HK-2 (cell line): ENCODE measurements at regions not wholly inside any gene's neighbourhood (a gene's known extent, or its start where the extent isn't known, plus 50 kb on each side); places are given as distances from the start of the nearest gene placed in this dataset.

ENCODE experiments used
- DNase-seq: peaks from one replicate; pipeline ENCODE4 v3.0.0-alpha.2; 2018; ENCODE audit not compliant: unreplicated experiment

DNA sequence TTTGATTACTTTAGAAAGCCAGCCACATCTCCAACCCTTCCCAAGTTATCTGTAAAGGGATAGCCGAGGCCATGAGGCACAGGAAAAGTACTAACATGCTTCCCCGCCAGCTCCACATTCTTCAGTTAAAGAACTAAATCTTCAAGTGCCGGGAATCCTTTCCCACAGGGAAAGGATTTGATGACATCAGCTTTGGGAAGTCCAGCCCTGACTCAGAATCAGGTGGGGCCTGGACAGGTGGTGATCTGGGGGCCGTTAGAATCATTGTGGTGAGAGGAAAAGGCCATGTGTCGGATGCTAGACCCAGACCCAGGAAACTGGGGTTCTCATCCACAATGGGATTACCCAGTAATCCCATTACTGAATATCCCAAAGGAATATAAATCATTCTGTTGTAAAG, 580.0 kb downstream of the QKI start:
- no peak for DNase-seq

DNA sequence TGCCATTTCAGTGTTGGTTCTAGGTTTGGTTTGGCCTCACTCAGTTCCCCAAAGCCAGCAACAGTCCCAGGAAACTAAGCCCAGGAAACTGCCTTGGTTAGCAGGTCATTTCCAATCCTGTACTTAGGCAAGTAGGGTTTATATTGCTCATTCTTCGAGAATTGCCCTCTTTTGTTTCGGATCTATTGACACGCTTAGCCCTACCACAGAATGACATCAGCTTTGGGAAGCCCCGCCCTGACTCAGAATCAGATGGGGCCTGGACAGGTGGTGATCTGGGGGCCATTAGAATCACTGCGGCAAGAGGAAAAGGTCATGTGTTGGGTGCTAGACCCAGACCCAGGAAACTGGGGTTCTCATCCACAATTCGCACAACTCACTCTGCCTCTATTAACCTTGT, 578.2 kb downstream of the QKI start:
- no peak for DNase-seq

DNA sequence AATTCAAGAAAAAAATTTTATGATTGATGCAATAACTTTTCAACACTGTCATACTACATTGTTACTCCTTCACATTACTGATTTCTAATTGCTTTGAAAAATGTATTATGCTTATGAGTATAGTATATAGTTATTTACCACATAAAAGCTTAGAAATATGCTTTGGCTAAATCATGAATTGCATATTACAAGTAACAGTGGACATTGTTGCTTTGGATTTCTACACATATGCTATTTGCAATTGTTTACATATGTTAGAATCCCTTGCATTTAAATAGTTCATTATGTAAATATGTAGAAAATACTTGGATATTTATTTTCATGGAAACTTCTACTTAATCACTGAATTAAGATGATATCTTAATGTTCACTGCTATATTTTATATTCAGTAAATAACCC, 577.5 kb downstream of the QKI start:
- no peak for DNase-seq

DNA sequence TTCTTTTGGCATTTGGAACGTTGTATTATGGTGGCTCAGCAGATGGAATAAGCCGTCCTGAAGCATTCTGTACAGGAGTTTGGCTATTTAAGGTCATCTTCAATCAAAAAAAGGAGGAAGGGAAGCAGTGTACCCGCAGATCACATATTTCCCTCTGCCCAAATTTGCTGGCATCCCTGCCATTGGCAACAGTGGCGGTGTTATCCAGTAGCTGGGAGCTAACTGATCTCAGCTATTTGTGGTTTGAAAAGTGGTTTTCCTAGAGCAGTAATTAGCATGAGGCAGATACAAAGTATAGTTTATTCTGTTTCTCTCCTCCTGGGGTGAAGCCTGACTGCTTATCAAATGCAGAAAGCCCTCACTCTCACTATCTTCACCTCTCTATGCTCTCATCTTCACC, 576.8 kb downstream of the QKI start:
- no peak for DNase-seq

DNA sequence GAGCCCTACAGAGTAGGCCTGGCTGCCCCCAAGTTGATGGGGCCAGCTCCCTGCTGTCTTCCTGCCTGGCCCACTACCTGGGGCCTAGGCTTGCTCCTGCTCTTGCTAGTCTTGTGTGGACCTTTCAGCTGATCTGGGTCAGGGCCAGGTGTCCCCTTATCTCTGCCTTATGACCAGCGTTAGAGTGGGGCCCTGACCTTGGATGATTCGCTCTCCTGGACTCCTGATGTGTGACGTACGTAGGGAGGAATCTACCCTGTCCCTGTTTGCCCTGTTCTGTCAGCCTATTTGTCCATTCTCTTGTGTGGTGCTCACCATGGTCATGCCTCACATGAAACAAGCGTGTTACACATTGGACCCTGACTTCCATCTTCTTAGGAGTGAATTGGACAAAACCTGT, 571.8 kb downstream of the QKI start:
- peak; percentile 11 for DNase-seq

DNA sequence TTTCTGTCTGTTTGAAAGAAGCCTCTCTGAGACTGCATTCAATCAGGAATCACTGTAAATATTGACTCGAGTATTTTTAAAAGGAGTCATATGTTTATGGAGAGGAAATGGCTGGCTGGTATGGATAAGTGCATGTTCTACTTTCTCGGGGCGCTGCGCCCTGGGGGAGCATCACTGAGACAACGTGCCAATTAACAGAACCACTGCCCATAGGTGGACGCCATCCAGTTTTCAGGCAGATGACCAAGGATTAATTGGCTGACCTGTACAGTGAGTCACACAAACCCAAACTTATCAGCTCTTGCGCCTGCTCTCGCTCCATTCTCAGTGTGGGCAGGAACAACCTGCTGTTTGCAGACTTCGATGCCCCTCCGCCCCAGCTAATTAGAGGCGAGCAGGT, 571.2 kb downstream of the QKI start:
- DNase-seq = no peak

DNA sequence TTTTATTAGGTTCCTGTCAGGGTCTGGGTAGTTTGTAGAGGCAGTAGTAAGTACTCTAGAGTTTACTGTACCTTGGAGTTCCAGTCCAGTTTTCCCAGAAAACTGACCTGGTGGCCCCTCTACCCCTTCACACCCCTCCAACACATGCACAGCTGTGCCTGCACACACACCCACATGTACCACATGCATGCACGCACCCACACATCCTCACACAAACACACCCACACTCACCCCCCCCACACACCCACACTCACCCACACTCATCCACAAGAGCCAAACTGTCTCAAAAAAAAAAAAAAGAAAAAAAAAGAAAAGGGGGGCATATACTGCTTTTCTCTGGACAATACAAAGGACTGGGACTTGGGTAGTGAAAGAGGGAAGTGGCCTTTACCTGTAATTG, 570.5 kb downstream of the QKI start:
- no peak for DNase-seq

DNA sequence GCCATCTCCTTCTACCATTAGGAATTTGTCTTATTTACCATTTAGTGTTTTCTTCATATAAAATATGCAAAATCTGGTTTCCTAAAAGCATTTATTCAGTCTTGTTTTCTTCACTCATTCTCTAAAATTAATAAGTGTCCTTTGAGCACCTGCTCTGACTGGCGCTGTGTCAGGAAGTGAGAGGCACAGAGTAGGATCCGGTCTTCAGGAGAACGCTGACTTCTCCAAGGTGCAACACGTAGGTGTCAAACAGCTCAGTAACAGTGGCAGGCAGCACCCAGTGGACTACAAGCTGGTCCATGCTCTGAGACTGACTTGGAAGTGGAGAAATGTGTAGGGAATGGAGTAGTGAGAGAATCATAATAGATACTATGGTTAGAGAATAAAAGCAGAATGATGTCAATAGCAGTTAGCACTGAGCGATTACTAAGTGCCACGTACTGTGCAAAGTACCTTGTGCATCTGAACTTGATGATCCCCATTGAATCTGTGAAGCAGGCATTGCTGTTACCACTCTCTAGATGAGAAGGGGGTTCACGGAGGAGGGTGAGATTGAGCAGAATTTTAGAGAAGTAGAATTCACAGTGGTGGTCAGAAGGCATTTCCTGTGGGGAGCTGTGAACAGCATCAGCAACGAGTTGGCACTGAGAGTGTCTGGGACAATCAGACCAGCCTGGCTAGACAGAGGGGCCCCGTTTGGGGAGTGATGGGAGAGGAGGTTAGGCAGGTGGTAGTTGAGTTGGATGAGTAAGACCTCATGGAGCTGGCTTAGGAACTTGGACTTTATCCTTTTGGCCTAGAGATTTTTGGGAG, 569.8 kb downstream of the QKI start:
- DNase-seq = no peak

DNA sequence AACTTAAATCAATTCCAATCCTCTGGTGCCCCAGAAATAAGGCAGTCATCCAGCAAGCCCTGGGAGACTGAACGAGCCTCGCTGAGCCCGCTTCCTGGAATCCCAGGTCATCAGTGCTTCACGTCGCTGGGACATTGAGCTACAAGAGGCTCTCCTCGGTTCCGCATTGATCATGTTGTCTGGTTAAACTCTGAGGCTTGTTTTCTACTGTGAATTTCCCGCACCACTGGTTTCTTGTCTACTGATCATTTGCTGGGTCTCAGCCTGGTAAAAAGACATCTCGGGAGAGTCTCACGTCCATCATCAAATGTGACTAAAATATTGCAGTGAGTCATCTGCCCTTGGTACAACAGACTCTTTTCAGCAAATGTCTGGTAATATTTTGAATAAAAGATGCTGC, 569.2 kb downstream of the QKI start:
- DNase-seq = no peak

DNA sequence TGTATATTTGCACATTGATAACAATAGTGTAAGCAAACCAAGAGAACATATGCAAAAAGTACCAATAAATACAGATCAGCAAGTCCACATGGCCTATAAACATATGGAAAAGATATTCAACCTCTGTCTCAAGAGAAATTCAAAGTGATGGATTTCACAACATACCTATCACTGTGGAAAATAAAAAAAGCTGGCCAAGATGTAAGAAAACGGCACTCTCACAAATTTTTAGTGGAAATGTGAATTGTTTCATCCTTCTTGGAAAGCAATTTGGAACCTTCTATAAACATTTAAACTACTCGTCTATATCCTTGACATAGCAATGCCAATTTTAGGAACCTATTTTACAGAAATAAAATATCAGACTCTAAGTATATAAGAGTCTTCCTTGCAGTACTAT, 559.8 kb downstream of the QKI start:
- no peak for DNase-seq

DNA sequence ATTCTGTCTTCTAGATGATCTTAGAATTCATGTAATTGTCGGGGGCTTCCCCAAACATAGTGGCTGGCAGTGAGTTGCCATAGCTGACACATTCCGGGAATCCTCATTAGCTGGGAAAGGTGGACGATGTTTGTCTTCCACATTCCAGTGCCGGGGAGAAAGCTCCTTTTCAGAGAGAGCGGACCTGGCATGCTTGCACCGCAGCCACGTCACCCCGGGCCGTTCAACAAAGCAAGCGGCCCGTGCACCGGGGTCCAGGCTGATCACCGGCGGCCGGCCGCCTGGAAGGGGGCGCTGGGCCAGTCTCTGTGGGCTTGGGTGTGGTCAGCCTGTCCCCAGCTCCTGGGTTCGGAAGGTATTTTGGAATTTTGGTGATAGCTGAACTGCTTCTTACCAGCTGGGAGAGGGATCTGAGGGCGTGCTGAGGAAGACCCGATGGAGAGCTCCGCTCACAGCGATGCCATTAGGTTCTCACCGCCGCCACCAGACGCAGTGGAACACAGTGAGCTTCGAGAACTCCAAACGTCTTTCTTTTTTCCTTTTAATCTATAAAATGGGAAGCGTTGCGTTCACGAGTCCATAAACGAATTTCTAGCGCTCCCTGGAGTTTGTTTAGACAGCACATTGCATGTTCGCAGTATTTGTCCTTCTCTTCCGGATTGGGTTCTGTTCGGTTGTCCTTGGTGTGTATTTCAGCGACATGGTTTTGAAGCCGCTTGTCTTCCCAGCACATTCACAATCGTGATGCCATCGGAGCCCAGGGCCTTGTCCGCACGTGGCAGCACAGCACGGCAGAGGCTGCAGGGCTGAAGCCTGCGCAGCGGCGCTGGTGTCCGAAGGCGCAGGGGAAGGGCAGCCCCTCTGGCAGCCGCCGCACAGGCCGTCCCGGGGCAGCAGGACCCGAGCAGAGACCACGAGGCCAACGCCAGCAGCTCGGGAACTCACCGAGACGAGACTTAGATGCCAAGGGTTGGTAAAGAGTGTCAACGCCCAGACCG, 557.6 kb downstream of the QKI start:
- no peak for DNase-seq

DNA sequence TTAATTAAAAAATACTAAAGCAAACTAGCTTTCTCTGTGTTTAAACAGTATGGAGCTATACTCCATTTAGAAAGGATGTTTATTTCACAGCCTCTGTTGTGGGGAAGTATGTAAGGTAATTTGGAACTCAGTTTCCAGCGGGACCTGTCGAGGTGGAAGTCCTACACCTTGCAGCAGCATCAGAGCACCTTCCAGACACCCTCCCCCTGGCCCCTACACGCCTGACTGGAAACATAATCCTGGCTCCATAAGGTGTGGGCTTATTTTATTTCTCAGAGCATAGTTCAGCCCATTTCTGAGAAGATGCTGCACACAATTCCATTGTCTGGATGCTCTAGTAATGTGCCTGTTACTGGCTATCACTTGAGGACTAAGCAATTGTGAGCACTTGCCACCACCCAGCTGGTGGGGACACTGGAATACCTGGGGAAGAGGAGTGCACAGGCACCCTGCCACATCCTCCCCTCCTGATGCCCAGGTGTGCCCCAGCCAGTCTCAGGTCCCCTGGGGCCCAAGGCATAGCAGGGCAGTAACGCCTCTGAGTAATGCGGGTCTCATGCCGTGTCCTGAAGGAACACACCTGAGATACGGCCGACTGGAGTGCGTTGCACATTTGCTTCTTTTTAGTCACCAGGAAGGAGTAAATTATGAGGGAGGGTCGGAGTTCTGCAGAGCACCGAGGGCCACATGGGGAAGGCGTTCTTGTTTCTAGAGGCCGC, 556.5 kb downstream of the QKI start:
- DNase-seq = no peak

DNA sequence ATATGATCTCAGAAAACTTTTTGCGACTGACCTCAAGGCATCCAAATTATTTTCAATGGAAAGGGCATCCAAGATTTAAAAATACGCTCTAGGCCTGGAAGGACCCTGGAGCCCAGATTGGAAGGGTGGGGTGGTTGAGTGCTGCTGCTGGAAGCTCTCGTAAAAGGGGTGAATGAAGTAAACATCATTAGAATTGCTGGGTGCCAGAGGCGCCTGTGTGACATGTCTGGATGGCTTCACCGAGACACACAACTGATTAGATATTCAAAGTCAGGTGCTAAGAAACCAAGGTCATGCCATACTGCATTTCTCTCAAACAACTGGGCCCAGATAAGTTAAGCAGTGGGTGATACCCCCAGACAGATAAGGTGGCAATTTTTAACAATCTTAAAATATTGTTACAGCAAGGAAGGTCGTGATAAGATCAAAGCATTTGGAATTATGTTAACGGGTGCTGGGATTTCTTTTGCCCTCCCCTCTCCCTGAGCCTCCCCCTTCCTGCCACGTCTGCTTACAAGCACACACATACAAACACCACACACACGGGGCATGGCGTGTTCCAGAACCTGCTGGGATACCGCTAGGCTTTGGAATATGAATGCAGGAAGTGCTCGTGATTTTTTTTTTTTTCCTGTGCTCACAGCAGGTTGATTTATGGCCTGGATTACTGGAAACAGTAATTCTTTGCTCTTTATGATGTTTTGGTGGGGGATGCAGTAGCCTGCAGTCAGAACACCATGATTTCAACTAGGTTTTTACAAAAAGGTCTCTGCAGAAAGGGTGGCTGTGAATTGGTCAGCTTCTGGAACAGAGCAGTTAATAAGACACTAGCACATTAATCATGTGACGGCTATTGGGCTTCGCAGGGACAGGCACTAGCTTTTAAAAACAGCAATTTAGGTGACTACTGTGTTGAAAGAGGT, 551.2 kb downstream of the QKI start:
- no peak for DNase-seq

DNA sequence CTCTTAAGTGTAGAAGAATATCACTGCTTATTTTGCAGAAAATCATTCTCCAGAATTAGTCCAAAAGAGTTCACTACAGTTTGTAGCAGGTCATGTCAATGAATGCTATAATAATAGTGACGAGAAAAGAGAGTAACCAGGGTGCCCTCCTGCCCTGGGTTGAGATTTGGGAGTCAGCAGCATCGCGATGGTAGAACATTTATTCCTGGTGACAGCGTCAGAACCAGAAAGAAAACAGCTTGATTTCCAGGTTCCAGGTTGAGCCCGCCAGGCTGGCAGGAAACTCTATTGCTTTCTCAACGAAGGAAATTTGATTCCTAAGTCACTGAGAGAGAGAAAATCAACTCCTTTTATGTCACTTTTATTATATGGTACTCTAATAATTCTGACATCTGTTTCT, 550.3 kb downstream of the QKI start:
- no peak for DNase-seq

DNA sequence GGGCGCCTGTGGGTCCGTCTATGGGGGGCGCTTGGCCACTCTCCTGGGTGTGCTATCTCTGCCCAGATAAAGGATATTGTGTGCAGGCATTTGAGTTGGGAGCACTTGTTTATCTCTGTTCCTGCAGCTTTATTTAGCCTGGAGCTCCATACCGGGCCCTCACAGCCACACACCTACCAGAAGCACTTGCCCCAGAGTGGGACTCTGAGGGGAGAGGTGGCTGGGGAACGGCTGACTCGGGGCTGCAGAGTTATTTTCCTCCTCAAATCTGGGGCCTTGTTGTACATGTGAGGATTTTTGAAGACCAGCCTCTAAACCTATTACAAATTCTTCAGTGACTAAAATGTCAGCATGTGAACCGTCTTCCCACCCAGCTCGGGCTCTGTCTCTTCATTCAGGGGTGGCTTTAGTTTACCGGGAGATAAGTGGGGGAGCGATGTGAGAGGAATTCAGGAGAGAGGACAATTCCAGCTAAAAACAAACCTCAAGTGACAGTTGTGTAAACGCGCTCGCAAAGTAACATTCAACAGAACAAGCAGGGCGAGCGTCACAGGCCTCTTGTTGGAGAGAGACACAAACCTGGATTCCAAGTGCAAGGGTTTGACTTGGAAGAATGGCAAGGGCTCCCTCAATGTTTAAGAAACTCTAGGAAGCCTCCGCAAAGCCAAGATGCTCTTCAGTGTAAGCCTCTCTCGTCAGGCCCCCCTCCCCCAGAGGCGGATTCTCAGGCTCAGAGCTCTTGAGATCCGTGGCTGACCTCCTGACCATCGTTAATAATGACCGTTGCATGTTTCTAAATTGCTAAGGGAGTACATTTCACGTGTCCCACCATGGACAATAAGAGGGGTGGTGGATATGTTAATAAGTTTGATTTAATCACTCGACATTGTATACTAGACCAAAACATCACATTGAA, 548.9 kb downstream of the QKI start:
- no peak for DNase-seq

DNA sequence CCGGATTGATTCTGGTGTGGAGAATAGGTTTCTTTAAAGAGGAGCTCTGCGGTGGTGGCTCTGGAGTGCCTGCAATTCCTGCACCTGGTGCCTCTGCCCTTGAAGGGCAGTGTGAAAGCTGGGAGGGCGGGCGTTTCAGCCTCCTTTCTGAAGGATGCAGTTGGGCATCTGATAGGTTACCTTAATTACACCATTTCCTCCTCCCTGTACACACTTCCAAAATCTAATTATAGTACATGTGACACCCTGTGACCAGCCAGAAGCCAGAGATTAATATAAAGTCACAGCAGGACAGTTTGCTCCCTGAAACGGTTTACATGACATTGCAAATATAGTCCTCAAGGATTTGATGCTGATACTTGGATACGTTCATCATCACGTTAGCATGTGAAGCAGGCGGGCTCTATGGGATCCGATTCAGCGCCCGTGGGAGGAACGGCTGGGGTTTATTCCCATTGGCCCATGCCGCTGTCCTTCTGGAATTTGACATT, 548.2 kb downstream of the QKI start:
- no peak for DNase-seq

DNA sequence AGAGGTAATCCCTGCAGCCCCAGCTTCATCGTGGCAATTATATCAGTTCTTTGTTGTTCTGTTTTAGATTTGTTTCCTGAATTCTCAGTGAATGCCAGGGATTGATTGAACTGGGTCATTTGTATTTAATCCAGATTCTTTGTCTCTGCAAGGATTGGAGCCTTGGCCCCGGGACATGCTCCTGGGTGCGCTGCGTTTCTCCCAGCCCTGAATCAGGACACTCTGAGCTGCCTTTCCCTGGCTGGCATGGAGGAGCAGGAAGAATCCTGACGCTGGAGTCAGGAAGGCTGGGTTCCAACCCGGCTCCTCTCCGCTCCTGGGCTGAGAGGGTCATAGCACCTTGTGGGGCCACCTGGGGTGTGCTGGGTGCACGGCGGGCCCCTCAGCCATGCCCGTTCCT, 545.6 kb downstream of the QKI start:
- DNase-seq = no peak

DNA sequence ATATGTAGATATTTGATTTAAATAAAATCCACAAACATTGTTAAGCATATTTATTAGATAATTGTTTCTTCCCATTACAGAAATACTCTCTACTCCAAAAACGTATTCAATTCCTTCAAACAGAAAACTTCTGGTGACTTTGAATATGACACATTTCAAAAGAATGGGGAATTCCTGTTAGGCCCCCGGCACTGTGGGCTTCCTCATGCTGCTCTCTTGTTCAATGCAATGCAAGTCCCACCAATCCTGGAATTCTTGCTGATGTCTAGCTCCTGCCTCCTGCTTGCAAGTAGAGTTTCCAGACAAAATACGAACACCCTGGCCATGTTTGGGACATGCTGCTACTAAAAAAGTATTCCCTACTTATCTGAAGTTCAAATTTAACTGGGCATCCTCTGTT, 544.1 kb downstream of the QKI start:
- peak; percentile 27 for DNase-seq

DNA sequence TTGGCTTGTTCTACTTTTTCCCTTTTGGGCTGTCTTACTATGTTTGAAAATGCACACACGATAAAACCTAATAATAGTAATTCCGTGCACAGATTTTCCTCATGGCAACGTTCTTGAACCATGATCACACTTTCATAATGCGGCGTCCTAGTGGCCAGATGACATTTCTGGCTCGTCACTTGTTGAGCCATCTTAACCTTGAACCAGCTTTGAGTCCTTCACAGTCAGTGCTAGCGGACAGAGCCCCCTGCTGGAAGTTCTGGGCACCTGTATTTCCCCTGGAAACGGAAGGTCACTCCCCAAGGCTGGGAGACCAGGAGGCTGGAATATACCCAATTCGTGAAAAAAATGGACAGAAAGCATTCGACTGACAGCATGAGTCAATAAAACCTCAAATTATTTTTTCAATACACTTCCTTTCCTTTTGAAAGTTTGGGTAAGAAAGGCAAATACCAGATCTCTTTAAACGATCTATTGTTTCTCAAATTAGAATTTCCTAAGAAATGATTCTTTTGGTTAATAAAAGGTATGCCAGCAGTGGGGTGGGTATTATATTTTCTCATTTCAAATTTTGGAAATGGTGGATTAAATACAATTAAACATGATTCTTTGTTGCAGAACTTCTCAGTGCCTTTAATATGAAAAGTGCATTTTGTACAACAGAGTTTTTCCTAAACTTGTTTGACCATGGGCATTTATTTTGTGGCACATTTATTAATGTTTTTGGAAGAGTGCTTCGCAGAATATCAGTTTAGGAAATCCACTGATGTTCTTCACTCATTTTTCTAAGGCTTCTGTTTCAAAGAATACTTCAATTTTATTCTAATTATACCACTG, 542.3 kb downstream of the QKI start:
- DNase-seq = peak; percentile 70
